ENCODE measurements at regions not wholly inside any gene's neighbourhood (a gene's known extent, or its start where the extent isn't known, plus 50 kb on each side); places are given as distances from the start of the nearest gene placed in this dataset.

- TF ChIP-seq, protein P1, sequence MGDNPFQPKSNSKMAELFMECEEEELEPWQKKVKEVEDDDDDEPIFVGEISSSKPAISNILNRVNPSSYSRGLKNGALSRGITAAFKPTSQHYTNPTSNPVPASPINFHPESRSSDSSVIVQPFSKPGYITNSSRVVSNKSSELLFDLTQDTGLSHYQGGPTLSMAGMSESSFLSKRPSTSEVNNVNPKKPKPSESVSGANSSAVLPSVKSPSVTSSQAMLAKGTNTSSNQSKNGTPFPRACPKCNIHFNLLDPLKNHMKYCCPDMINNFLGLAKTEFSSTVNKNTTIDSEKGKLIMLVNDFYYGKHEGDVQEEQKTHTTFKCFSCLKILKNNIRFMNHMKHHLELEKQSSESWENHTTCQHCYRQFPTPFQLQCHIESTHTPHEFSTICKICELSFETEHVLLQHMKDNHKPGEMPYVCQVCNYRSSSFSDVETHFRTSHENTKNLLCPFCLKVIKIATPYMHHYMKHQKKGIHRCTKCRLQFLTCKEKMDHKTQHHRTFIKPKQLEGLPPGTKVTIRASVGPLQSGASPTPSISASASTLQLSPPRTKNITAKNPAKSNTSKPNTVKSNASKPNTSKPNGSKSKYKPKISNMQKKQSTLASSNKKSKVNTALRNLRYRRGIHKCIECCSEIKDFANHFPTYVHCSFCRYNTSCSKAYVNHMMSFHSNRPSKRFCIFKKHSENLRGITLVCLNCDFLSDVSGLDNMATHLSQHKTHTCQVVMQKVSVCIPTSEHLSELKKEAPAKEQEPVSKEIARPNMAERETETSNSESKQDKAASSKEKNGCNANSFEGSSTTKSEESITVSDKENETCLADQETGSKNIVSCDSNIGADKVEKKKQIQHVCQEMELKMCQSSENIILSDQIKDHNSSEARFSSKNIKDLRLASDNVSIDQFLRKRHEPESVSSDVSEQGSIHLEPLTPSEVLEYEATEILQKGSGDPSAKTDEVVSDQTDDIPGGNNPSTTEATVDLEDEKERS (CRISPR knock-in tag; IDR thresholded peaks at IDR 0.05), result no peak
- TF ChIP-seq ZBTB7B (CRISPR knock-in tag; IDR thresholded peaks at IDR 0.05), result no peak
- TF ChIP-seq STAT5B (CRISPR knock-in tag; IDR thresholded peaks at IDR 0.05), result no peak
- TF ChIP-seq AKNA (CRISPR knock-in tag; IDR thresholded peaks at IDR 0.05; ENCODE audit: borderline replicate concordance), result no peak
- TF ChIP-seq TBP (CRISPR knock-in tag; IDR thresholded peaks at IDR 0.05), result no peak
- TF ChIP-seq ZNF451 (CRISPR knock-in tag; IDR thresholded peaks at IDR 0.05), result no peak
- no peak for TF ChIP-seq SMC3 (IDR thresholded peaks at IDR 0.05; ENCODE audit: low read length)
- no peak for TF ChIP-seq ZNF567 (CRISPR knock-in tag; IDR thresholded peaks at IDR 0.05; ENCODE audit: borderline replicate concordance)
These were observed 1042.2 kb upstream of the ADGRL4 start (continued) for GRCh38 chr1:80048716-80049115.

All from HepG2 (cell line).